GM12878 (cell line): ENCODE measurements at regions not wholly inside any gene's neighbourhood (a gene's known extent, or its start where the extent isn't known, plus 50 kb on each side); places are given as distances from the start of the nearest gene placed in this dataset.

Experiments
- CBX3 ChIP-seq: fragments of 200-600 bp; sonication (generic); IDR thresholded peaks from 2 replicates; pipeline ENCODE4 v1.6.1; 2016; ENCODE audit warnings: low read depth, borderline replicate concordance
- CTCF ChIP-seq, 3 experiments: IDR thresholded peaks in 2 of 3; conservative IDR thresholded peaks in 1 of 3; 2 replicates each; pipeline ENCODE4 v1.5.1; 2011; ENCODE audit warnings: low read depth in 3 of 3, low read length in 3 of 3, mild to moderate bottlenecking in 3 of 3, control low read depth in 2 of 3, moderate library complexity in 2 of 3, inconsistent platforms in 1 of 3, mixed read lengths in 1 of 3; ENCODE audit not compliant: control insufficient read depth in 2 of 3, insufficient read depth in 1 of 3; ENCODE audit errors: extremely low read depth in 1 of 3
- FOXM1 ChIP-seq: IDR thresholded peaks from 2 replicates; pipeline ENCODE4 v1.6.1; 2012; ENCODE audit warnings: low read depth, mild to moderate bottlenecking, inconsistent platforms, low read length, moderate library complexity
- NKRF ChIP-seq: fragments of 450-650 bp; conservative IDR thresholded peaks from 2 replicates; pipeline ENCODE4 v1.6.1; 2017; ENCODE audit warnings: mild to moderate bottlenecking, moderate library complexity
- POLR2AphosphoS2 ChIP-seq: IDR thresholded peaks from 2 replicates; pipeline ENCODE4 v1.6.1; 2011; ENCODE audit warnings: low read depth, mild to moderate bottlenecking, low read length, improper control_type of control experiment, moderate library complexity
- REST ChIP-seq: IDR thresholded peaks from 2 replicates; pipeline ENCODE4 v1.6.1; 2012; ENCODE audit warnings: mild to moderate bottlenecking, low read depth, low read length
- SIN3A ChIP-seq: IDR thresholded peaks from 2 replicates; pipeline ENCODE4 v1.6.1; 2012; ENCODE audit warnings: low read depth, low read length, improper control_type of control experiment
- SMC3 ChIP-seq: IDR thresholded peaks from 2 replicates; pipeline ENCODE4 v1.6.1; 2011; ENCODE audit warnings: low read length, improper control_type of control experiment, borderline replicate concordance
- STAT3 ChIP-seq: IDR thresholded peaks from 2 replicates; pipeline ENCODE4 v1.6.1; 2011; ENCODE audit warnings: low read depth, low read length, improper control_type of control experiment
- TCF3 ChIP-seq: IDR thresholded peaks from 2 replicates; pipeline ENCODE4 v1.6.1; 2012; ENCODE audit warnings: low read depth, mild to moderate bottlenecking, low read length, borderline replicate concordance; ENCODE audit not compliant: insufficient read depth
- USF1 ChIP-seq: IDR thresholded peaks from 2 replicates; pipeline ENCODE4 v1.6.1; 2011; ENCODE audit warnings: borderline replicate concordance, low read depth, mild to moderate bottlenecking, moderate library complexity, mixed read lengths, low read length; ENCODE audit not compliant: insufficient read depth; ENCODE audit errors: extremely low read length

- TF ChIP-seq FOXM1 (no peak), TCF3 (no peak), POLR2AphosphoS2 (no peak), STAT3 (no peak), CBX3 (no peak), SMC3 (no peak), SIN3A (no peak), CTCF (IDR thresholded peaks at IDR 0.05 in 2 of 3, conservative IDR thresholded peaks at IDR 0.05 in 1 of 3; ENCODE audit: control insufficient read depth in 2 of 3, extremely low read depth in 1 of 3, insufficient read depth in 1 of 3, low read depth in 3 of 3, low read length in 3 of 3) (no peak), USF1 (no peak), NKRF (no peak), REST (no peak)
Measured at GRCh38 chr17:73870068-73870467, 225.8 kb upstream of the SDK2 start.
